ENCODE measurements at regions not wholly inside any gene's neighbourhood (a gene's known extent, or its start where the extent isn't known, plus 50 kb on each side); places are given as distances from the start of the nearest gene placed in this dataset.

DNA sequence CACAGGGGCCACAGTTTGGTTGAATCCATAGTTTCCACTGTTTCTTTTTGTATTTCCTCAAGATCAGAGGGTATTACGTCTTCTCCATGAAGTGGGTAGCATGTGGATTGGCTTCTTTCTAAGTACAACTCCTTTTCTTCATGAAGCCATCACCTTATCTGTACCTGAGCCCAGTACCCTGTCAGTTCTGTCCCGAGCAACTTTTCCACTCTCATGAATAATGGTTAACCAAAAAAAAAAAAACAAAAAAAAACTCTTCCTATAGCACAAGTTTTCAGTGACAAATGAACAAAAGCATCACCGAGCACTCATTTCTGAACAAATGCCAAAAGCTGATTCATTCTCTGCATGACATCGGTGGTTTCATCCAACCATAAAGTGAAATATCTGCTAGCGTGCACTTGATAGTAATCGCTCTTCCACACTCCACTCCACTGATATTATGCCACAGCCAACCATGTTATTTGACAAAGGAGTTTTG, 53.0 kb upstream of the CCDC150 start:
- H4K5ac ChIP-seq (ENCODE audit: insufficient read length, low read depth, low read length) = no peak overlapping the region
- no peaks in the 10 kb centered on the region for H3K79me2 ChIP-seq (ENCODE audit: insufficient read depth, low read length)
- no peaks in the 10 kb centered on the region for H3K27me3 ChIP-seq (ENCODE audit: insufficient read depth, low read length)
- no peak overlapping the region for H3K18ac ChIP-seq (ENCODE audit: insufficient read length, low read depth, low read length)
- H3K23ac ChIP-seq (ENCODE audit: insufficient read length, low read depth, low read length) = no peak overlapping the region
- no peaks in the 10 kb centered on the region for H3K23me2 ChIP-seq (ENCODE audit: insufficient read length, low read depth, low read length, poor library complexity, severe bottlenecking)
- TF ChIP-seq, protein P1, sequence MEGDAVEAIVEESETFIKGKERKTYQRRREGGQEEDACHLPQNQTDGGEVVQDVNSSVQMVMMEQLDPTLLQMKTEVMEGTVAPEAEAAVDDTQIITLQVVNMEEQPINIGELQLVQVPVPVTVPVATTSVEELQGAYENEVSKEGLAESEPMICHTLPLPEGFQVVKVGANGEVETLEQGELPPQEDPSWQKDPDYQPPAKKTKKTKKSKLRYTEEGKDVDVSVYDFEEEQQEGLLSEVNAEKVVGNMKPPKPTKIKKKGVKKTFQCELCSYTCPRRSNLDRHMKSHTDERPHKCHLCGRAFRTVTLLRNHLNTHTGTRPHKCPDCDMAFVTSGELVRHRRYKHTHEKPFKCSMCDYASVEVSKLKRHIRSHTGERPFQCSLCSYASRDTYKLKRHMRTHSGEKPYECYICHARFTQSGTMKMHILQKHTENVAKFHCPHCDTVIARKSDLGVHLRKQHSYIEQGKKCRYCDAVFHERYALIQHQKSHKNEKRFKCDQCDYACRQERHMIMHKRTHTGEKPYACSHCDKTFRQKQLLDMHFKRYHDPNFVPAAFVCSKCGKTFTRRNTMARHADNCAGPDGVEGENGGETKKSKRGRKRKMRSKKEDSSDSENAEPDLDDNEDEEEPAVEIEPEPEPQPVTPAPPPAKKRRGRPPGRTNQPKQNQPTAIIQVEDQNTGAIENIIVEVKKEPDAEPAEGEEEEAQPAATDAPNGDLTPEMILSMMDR (conservative IDR thresholded peaks at IDR 0.05) = no peak
- H3T11ph ChIP-seq (ENCODE audit: low read length) = no peak overlapping the region
- H2BK120ac ChIP-seq (ENCODE audit: low read depth, low read length, poor library complexity, severe bottlenecking) = no peak overlapping the region
- H3K56ac ChIP-seq (ENCODE audit: insufficient read length, low read depth, low read length) = no peak overlapping the region
- H3K9me3 ChIP-seq (ENCODE audit: control insufficient read depth, low read depth, low read length) = no peaks in the 10 kb centered on the region
- no peaks in the 10 kb centered on the region for H3K9me3 Mint-ChIP-seq
- no peak overlapping the region for H4K91ac ChIP-seq (ENCODE audit: insufficient read length, low read depth, low read length)
- H2BK12ac ChIP-seq (ENCODE audit: insufficient read length, low read depth, low read length) = no peak overlapping the region
- no CpG with 5 or more reads among the region's 6 CpGs for WGBS (ENCODE audit: extremely low coverage, insufficient read length, low lambda C conversion rate)
- H3K27ac ChIP-seq (ENCODE audit: insufficient read length, low read depth, low read length) = no peak overlapping the region
- no peak overlapping the region for H3K4me2 ChIP-seq (ENCODE audit: insufficient read depth, insufficient read length, low read length)
- no peak overlapping the region for H2BK5ac ChIP-seq (ENCODE audit: insufficient read length, low read length)
- peaks cover 15% of the 10 kb centered on the region for H3K27me3 Mint-ChIP-seq (ENCODE audit: low read depth)
- no peak overlapping the region for H2BK20ac ChIP-seq (ENCODE audit: low read depth, low read length, poor library complexity, severe bottlenecking)
- H4K8ac ChIP-seq (replicated peaks; ENCODE audit: insufficient read length, low read depth, low read length) = no peak overlapping the region
- no peaks in the 10 kb centered on the region for H4K20me1 ChIP-seq (ENCODE audit: control insufficient read depth, insufficient read depth, insufficient read length)
- no peak overlapping the region for H3K14ac ChIP-seq (ENCODE audit: insufficient read depth, low read length)
- no peak overlapping the region for H3K4ac ChIP-seq (ENCODE audit: low read depth, low read length)
- H3K27ac Mint-ChIP-seq = no peak overlapping the region
- H3K9ac ChIP-seq (ENCODE audit: extremely low read depth, insufficient read length, low read length) = no peak overlapping the region
- H3K4me1 ChIP-seq (ENCODE audit: insufficient read depth, low read length) = no peaks in the 10 kb centered on the region
- H3K79me1 ChIP-seq (ENCODE audit: insufficient read depth, low read depth, low read length, poor library complexity, severe bottlenecking) = no peaks in the 10 kb centered on the region
- no peak overlapping the region for H3K4me3 Mint-ChIP-seq
- H2AK5ac ChIP-seq (ENCODE audit: insufficient read length, low read length) = no peak overlapping the region
- no peak overlapping the region for H2BK15ac ChIP-seq (ENCODE audit: low read depth, low read length)
- H3K4me1 Mint-ChIP-seq = peaks cover 1 to 4% of the 10 kb centered on the region in 2 experiments; a peak in 2 of 4 replicates
- H3K36me3 Mint-ChIP-seq (ENCODE audit: insufficient read depth in 1 of 3, low read depth in 3 of 3) = no peaks in the 10 kb centered on the region
- H2AFZ ChIP-seq (ENCODE audit: low read length) = no peak overlapping the region
- no peak for DNase-seq

Measured in H9 (cell line).